NCI-H510A treated with DMSO at 0.1 percent for 48 hours (cell line): ENCODE measurements at regions not wholly inside any gene's neighbourhood (a gene's known extent, or its start where the extent isn't known, plus 50 kb on each side); places are given as distances from the start of the nearest gene placed in this dataset.
"Not testable (repeated sequence)": the region's sequence is repeated elsewhere in the genome, so short reads cannot be mapped to it uniquely, and the experiment has no call there.

Source experiments
- DNase-seq: peaks from one replicate; lab custom pipeline; 2025; lab: John Stamatoyannopoulos, UW

GRCh38 chr3:72082776-72083462, 298.0 kb upstream of the PROK2 start:
- DNase-seq = no peak

GRCh38 chr3:72082186-72082715, 297.3 kb upstream of the PROK2 start:
- no peak for DNase-seq

DNA sequence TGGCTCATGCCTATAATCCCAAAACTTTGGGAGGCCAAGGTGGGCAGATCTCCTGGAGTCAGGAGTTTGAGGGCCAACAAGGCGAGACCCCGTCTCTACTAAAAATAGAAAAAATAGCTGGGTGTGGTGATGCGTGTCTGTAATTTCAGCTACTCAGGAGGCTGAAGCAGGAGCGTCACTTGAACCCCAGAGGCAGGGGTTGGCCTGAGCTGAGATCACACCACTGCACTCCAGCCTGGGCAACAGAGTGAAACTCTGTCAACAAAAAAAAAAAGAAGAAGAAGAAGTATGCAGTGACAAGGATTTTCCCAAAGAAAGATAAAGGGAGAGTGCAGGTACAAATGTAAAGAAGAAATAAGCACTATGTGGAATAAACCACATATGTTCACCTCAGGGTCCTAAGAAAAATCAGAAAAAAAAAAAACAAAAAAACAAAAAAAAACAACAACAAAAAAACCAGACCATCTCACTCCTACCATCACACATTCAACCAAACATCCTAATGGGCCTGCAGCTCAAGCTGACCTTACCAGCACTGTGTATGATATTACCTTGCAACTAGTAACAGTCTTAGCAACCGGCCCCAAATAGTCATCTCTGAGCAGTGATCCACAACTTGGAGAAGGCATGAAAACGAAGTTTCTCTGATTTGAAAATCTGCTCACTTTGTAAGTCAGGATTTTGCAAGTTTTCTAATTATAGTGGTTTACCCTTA, 296.7 kb upstream of the PROK2 start:
- DNase-seq = no peak

- DNase-seq = no peak
Observed at GRCh38 chr3:72080800-72081199, 295.9 kb upstream of the PROK2 start.

- DNase-seq = no peak
Observed at GRCh38 chr3:72080095-72080494, 295.1 kb upstream of the PROK2 start.

GRCh38 chr3:72079369-72079872, 294.5 kb upstream of the PROK2 start:
- no peak for DNase-seq

GRCh38 chr3:72078676-72079368, 293.9 kb upstream of the PROK2 start:
- DNase-seq = no peak

DNA sequence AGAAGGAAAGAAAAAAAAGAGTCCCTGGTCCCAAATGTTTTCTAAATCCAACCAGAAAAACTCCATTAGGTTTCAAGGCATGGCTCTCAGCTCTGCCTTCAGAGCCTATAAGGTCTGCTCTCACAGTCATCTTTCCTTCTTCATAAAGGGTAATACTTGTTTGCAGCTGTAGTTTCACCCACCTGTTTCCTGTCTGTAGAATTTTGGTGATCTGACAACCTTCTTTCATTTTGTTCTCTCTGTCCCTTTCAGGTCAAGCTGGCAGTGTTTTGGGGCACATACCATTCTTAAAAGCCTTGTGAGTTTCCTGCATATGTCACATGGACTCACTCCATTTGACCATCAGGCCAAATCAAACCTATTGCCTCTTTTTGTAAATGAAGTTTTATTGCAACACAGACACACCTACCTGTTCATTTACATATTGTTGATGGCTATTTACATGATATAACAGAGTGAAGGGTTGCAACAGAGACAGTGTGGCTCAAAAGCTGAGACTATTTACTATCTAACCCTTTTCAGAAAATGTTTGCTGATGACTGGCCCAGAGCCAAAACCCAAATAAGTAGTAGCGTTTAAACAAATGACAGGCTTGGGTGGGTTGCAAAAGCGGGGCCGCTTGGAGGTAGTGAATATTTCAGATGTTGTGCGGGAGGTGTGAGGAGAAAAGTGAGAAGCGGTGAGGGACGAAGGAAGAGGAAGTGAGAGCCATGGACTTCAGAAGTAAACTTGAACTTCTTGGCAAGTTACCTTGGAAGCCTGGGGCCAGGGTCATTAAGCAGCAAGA, 292.7 kb upstream of the PROK2 start:
- no peak for DNase-seq

DNA sequence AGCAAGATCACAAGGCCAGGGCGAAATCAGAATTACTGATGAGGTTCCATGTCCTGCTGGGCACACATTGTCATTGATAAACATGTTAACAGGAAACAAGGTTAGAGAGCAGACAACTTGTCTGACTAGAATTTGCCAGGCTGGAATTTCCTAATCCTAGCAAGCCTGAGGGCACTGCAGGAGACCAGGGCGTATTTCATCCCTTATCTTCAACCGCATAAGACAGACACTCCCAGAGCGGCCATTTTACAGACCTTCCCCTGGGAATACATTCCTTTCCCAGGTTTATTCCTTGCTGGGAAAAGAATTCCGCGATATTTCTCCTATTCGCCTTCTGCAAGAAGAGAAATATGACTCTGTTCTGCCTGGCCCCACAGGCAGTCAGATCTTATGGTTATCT, 290.9 kb upstream of the PROK2 start:
- not testable (repeated sequence) for DNase-seq

- DNase-seq = no peak
Observed at GRCh38 chr3:72071624-72072023, 286.7 kb upstream of the PROK2 start.

- DNase-seq = no peak
Observed at GRCh38 chr3:72070005-72070404, 285.1 kb upstream of the PROK2 start.

- no peak for DNase-seq
Observed at GRCh38 chr3:72069543-72069942, 284.6 kb upstream of the PROK2 start.

- DNase-seq = no peak
Observed at GRCh38 chr3:72068621-72069020, 283.7 kb upstream of the PROK2 start.

- no peak for DNase-seq
Observed at GRCh38 chr3:72067721-72068120, 282.8 kb upstream of the PROK2 start.

GRCh38 chr3:72065872-72066641, 281.1 kb upstream of the PROK2 start:
- peak; percentile 3 for DNase-seq

DNA sequence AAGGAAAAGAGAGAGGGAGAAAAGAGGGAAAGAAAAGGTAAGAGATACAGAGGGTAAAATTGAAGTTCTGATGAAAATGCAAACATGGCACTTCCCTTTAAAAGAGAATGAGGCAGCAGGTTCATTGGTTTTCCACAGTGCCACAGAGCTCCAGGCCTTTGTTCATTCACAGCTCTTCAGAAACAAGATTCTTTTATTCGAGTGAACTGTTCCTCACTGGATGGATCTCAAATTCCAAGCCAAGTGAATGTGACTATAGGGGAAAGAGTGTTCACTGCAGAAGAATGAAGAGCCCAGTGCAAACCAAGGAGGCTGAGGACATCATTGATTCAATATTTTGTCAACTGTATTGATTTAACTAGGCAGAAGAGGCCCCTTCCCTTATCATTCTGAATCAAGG, 280.3 kb upstream of the PROK2 start:
- DNase-seq = no peak

DNA sequence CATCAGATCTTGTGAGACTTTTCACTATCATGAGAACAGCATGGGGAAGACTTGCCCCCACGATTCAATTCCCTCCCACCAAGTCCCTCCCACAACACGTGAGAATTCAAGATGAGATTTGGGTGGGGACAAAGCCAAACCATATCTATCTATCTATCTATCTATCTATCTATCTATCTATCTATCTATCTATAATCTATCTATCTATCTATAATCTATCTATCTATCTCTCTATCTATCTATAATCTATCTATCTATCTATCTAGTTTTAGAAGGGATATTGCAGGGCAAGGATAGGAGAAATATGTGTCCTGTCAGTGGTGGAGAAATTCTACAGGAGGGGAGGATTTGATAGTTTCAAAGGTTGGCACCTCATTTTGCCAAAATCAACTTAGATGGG, 279.8 kb upstream of the PROK2 start:
- not testable (repeated sequence) for DNase-seq

- DNase-seq = no peak
Observed at GRCh38 chr3:72062017-72062416, 277.1 kb upstream of the PROK2 start.

DNA sequence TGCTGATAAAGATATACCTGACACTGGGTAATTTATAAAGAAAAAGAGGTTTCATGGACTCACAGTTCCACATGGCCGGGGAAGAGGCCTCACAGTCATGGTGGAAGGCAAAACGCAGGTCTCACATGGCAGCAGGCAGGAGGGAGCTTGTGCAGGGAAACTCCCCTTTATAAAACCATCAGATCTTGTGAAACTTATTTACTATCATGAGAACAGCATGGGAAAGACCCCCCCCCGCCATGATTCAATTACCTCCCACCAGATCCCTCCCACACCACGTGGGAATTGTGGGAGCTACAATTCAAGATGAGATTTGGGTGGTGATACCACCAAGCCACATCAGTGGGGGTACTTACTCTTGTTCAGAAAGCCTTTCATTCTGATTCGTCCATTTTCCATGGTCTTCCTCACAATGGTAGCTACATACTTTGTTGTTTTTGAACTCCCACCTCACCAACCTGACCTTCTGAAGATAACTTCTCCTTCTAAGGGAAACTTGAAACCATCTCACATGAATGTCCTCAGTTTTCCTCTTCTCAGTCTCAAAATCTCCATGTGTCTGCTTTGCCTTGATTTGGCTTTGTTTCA, 275.6 kb upstream of the PROK2 start:
- no peak for DNase-seq

- DNase-seq = peak; percentile 26
Observed at GRCh38 chr3:72058493-72059081, 273.6 kb upstream of the PROK2 start.
